Neural progenitor cell (in vitro differentiated cells): ENCODE measurements at regions not wholly inside any gene's neighbourhood (a gene's known extent, or its start where the extent isn't known, plus 50 kb on each side); places are given as distances from the start of the nearest gene placed in this dataset.

Source experiments
- CTCF ChIP-seq: fragments of 200-600 bp; sonication (generic); IDR thresholded peaks from 2 replicates; pipeline ENCODE4 v1.5.1; 2017; ENCODE audit warnings: antibody characterized with exemption, mild to moderate bottlenecking
- EZH2 ChIP-seq: fragments of 200-600 bp; sonication (generic); IDR thresholded peaks from 2 replicates; pipeline ENCODE4 v1.6.1; 2017; ENCODE audit warnings: antibody characterized with exemption, mild to moderate bottlenecking, moderate library complexity
- EZH2phosphoT487 ChIP-seq: fragments of 200-600 bp; sonication (generic); IDR thresholded peaks from 2 replicates; pipeline ENCODE4 v1.6.1; 2017; ENCODE audit warnings: antibody characterized with exemption

- TF ChIP-seq CTCF: no peak
- TF ChIP-seq EZH2: no peak
- no peak for TF ChIP-seq EZH2phosphoT487
Observed at GRCh38 chr14:42814817-42815216, 1208.1 kb downstream of the LRFN5 start.
